ENCODE measurements at regions not wholly inside any gene's neighbourhood (a gene's known extent, or its start where the extent isn't known, plus 50 kb on each side); places are given as distances from the start of the nearest gene placed in this dataset.

GRCh38 chr4:11843927-11844326 is 415.2 kb upstream of the HS3ST1 start:
- TF ChIP-seq CTCF (IDR thresholded peaks at IDR 0.05; ENCODE audit: insufficient read depth, missing control alignments): no peak
- FAIRE-seq (no peak), DNase-seq (ENCODE audit: insufficient read length, low spot score) (no peak)

GRCh38 chr4:11843340-11843739 is 414.6 kb upstream of the HS3ST1 start:
- FAIRE-seq: no peak
- no peak for TF ChIP-seq CTCF (IDR thresholded peaks at IDR 0.05; ENCODE audit: insufficient read depth, missing control alignments)
- DNase-seq (ENCODE audit: insufficient read length, low spot score): no peak

- no peak for DNase-seq (ENCODE audit: insufficient read length, low spot score)
Observed at GRCh38 chr4:11842620-11843263, 414.0 kb upstream of the HS3ST1 start.

GRCh38 chr4:11839889-11840288 is 411.2 kb upstream of the HS3ST1 start:
- DNase-seq (ENCODE audit: insufficient read length, low spot score) (no peak), FAIRE-seq (no peak)
- TF ChIP-seq CTCF (IDR thresholded peaks at IDR 0.05; ENCODE audit: insufficient read depth, missing control alignments): no peak

More at GRCh38 chr4:11842620-11843263, 414.0 kb upstream of the HS3ST1 start:
- TF ChIP-seq CTCF (IDR thresholded peaks at IDR 0.05; ENCODE audit: insufficient read depth, missing control alignments): no peak
- no peak for FAIRE-seq

GRCh38 chr4:11831739-11832138 is 403.0 kb upstream of the HS3ST1 start:
- no peak for TF ChIP-seq CTCF (IDR thresholded peaks at IDR 0.05; ENCODE audit: insufficient read depth, missing control alignments)
- FAIRE-seq: no peak
- DNase-seq (ENCODE audit: insufficient read length, low spot score): no peak

GRCh38 chr4:11824566-11824965 is 395.9 kb upstream of the HS3ST1 start:
- no peak for FAIRE-seq
- no peak for TF ChIP-seq CTCF (IDR thresholded peaks at IDR 0.05; ENCODE audit: insufficient read depth, missing control alignments)
- no peak for DNase-seq (ENCODE audit: insufficient read length, low spot score)

GRCh38 chr4:11821772-11822430 is 393.2 kb upstream of the HS3ST1 start:
- FAIRE-seq (no peak), DNase-seq (ENCODE audit: insufficient read length, low spot score) (no peak)
- no peak for TF ChIP-seq CTCF (IDR thresholded peaks at IDR 0.05; ENCODE audit: insufficient read depth, missing control alignments)

Measured in D721Med (cell line).